ENCODE measurements at regions not wholly inside any gene's neighbourhood (a gene's known extent, or its start where the extent isn't known, plus 50 kb on each side); places are given as distances from the start of the nearest gene placed in this dataset.

- Histone ChIP-seq H3K27ac (no peak overlapping the region), H4K20me1 (ENCODE audit: insufficient read depth, poor library complexity, severe bottlenecking) (no peaks in the 10 kb centered on the region), H3K36me3 (replicated peaks; ENCODE audit: insufficient read depth, low read depth) (no peaks in the 10 kb centered on the region), H3K79me2 (no peaks in the 10 kb centered on the region), H3K4me2 (no peak overlapping the region), H3K4me1 (ENCODE audit: insufficient read depth) (no peaks in the 10 kb centered on the region), H3K27me3 (no peaks in the 10 kb centered on the region), H3K9me3 (ENCODE audit: low read depth) (no peaks in the 10 kb centered on the region), H2AFZ (no peak overlapping the region), H3K4me3 (no peak overlapping the region), H3K9me2 (replicated peaks; ENCODE audit: insufficient read depth) (no peaks in the 10 kb centered on the region)
- TF ChIP-seq EZH2 (IDR thresholded peaks at IDR 0.05; ENCODE audit: borderline replicate concordance) (no peak), EZH2phosphoT487 (IDR thresholded peaks at IDR 0.05; ENCODE audit: low read depth, severe bottlenecking, unreplicated experiment) (no peak)
- TF ChIP-seq, protein P1, sequence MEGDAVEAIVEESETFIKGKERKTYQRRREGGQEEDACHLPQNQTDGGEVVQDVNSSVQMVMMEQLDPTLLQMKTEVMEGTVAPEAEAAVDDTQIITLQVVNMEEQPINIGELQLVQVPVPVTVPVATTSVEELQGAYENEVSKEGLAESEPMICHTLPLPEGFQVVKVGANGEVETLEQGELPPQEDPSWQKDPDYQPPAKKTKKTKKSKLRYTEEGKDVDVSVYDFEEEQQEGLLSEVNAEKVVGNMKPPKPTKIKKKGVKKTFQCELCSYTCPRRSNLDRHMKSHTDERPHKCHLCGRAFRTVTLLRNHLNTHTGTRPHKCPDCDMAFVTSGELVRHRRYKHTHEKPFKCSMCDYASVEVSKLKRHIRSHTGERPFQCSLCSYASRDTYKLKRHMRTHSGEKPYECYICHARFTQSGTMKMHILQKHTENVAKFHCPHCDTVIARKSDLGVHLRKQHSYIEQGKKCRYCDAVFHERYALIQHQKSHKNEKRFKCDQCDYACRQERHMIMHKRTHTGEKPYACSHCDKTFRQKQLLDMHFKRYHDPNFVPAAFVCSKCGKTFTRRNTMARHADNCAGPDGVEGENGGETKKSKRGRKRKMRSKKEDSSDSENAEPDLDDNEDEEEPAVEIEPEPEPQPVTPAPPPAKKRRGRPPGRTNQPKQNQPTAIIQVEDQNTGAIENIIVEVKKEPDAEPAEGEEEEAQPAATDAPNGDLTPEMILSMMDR (IDR thresholded peaks at IDR 0.05; ENCODE audit: poor library complexity) = no peak
- WGBS (ENCODE audit: low lambda C conversion rate, missing lambda C conversion rate) = 51% methylated on average over 5 of the region's 5 CpGs
- DNase-seq (ENCODE audit: low spot score) = no peak
These were observed 476.1 kb downstream of the SH2D4B start for GRCh38 chr10:81013771-81014170.

- Histone ChIP-seq H4K20me1 (ENCODE audit: insufficient read depth, poor library complexity, severe bottlenecking) (no peaks in the 10 kb centered on the region), H3K4me2 (peak overlapping the region; percentile 61), H3K27me3 (no peaks in the 10 kb centered on the region), H2AFZ (peak overlapping the region; percentile 48), H3K4me3 (no peak overlapping the region), H3K79me2 (no peaks in the 10 kb centered on the region), H3K27ac (no peak overlapping the region), H3K36me3 (replicated peaks; ENCODE audit: insufficient read depth, low read depth) (no peaks in the 10 kb centered on the region), H3K4me1 (ENCODE audit: insufficient read depth) (peaks cover 2% of the 10 kb centered on the region), H3K9me3 (ENCODE audit: low read depth) (no peaks in the 10 kb centered on the region), H3K9me2 (replicated peaks; ENCODE audit: insufficient read depth) (no peaks in the 10 kb centered on the region)
- peak; percentile 69 for DNase-seq (ENCODE audit: low spot score)
- 62% methylated on average over 8 of the region's 8 CpGs for WGBS (ENCODE audit: low lambda C conversion rate, missing lambda C conversion rate)
- TF ChIP-seq, protein P1 (IDR thresholded peaks at IDR 0.05; ENCODE audit: poor library complexity) = peak; percentile 70
- no peak for TF ChIP-seq EZH2phosphoT487 (IDR thresholded peaks at IDR 0.05; ENCODE audit: low read depth, severe bottlenecking, unreplicated experiment)
These were observed 481.6 kb downstream of the SH2D4B start for GRCh38 chr10:81019029-81019890.

DNA sequence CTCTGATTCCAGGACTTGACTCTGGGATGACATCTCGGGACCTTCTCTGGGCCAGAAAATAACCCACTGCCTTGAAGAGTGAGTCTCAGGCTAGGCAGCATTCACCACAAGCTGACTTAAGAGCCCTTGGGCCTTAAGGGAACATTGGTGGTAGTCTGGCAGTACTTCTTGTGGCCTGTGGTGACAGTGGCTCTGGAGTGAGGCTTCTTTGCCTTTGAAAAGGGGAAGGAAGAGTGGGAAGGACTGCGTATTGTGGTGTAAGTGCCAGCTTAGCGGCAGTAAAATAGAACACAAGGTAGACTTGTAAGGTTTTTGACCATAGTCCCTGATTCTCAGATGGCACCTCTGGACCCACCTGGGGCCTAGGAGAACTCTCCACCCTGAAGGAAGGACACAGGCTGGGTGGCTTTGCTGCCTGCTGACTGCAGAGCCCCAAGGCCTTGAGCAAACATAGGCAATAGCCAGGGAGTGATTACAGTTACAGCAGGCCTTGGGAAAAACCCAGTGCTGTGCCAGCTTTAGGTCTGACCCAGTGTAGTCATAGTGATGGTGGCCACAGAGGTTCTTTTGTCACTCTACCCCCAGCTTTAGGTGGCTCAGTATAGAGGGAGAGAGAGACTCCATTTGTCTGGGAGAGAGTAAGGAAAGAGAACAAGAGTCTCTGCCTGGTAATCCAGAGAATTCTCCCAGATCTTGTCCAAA, 483.9 kb downstream of the SH2D4B start:
- Histone ChIP-seq H3K4me2 (no peak overlapping the region), H2AFZ (no peak overlapping the region), H3K4me3 (no peak overlapping the region), H3K36me3 (replicated peaks; ENCODE audit: insufficient read depth, low read depth) (no peaks in the 10 kb centered on the region), H3K79me2 (no peaks in the 10 kb centered on the region), H4K20me1 (ENCODE audit: insufficient read depth, poor library complexity, severe bottlenecking) (no peaks in the 10 kb centered on the region), H3K9me3 (ENCODE audit: low read depth) (no peaks in the 10 kb centered on the region), H3K4me1 (ENCODE audit: insufficient read depth) (peaks cover 2% of the 10 kb centered on the region), H3K27me3 (no peaks in the 10 kb centered on the region), H3K9me2 (replicated peaks; ENCODE audit: insufficient read depth) (no peaks in the 10 kb centered on the region), H3K27ac (no peak overlapping the region)
- no peak for DNase-seq (ENCODE audit: low spot score)
- no peak for TF ChIP-seq EZH2phosphoT487 (IDR thresholded peaks at IDR 0.05; ENCODE audit: low read depth, severe bottlenecking, unreplicated experiment)
- TF ChIP-seq, protein P1 (IDR thresholded peaks at IDR 0.05; ENCODE audit: poor library complexity) = no peak
- no peak for TF ChIP-seq EZH2 (IDR thresholded peaks at IDR 0.05; ENCODE audit: borderline replicate concordance)
- WGBS (ENCODE audit: low lambda C conversion rate, missing lambda C conversion rate) = 100% methylated on average over 3 of the region's 3 CpGs
